Esophagus (tissue), 2 donors: ENCODE measurements at regions not wholly inside any gene's neighbourhood (a gene's known extent, or its start where the extent isn't known, plus 50 kb on each side); places are given as distances from the start of the nearest gene placed in this dataset.

Experiments
- H3K27ac ChIP-seq, 2 donors: one replicate each; pipeline ENCODE4 v1.5.1; 2013; ENCODE audit warnings: low read depth in 2 of 2, mild to moderate bottlenecking in 2 of 2, inconsistent platforms in 1 of 2, low read length in 1 of 2, moderate library complexity in 1 of 2
- H3K27me3 ChIP-seq, 2 donors: one replicate each; pipeline ENCODE4 v1.6.1; 2013; ENCODE audit warnings: low read length in 2 of 2, control low read depth in 1 of 2, mild to moderate bottlenecking in 1 of 2; ENCODE audit not compliant: insufficient read depth in 2 of 2, control insufficient read depth in 1 of 2
- H3K36me3 ChIP-seq, 2 donors: one replicate each; pipeline ENCODE4 v1.6.1; 2013; ENCODE audit warnings: low read length in 1 of 2; ENCODE audit not compliant: control insufficient read depth in 2 of 2, insufficient read depth in 2 of 2
- H3K4me1 ChIP-seq, 2 donors: one replicate each; pipeline ENCODE4 v1.6.1; 2013; ENCODE audit warnings: low read length in 1 of 2; ENCODE audit not compliant: control insufficient read depth in 2 of 2, insufficient read depth in 2 of 2
- H3K4me3 ChIP-seq, 2 donors: one replicate each; pipeline ENCODE4 v1.5.1; 2013; ENCODE audit warnings: low read length in 2 of 2, mild to moderate bottlenecking in 2 of 2, low read depth in 1 of 2, moderate library complexity in 1 of 2
- H3K9me3 ChIP-seq, 2 donors: one replicate each; pipeline ENCODE4 v1.6.1; 2013; ENCODE audit warnings: mild to moderate bottlenecking in 2 of 2, low read depth in 1 of 2, low read length in 1 of 2, moderate library complexity in 1 of 2; ENCODE audit not compliant: control insufficient read depth in 2 of 2, insufficient read depth in 1 of 2
- WGBS, 2 donors: extraction: QIAGEN DNeasy Blood & Tissue Kit; methylation state at CpG; one replicate each; pipeline ENCODE4 v1.1.7; 2013; 5-methylcytosine and 5-hydroxymethylcytosine counted together
- donor health status: healthy with polysubstance abuse.
- donor health status: Bipolar disorder and iron deficiency.

DNA sequence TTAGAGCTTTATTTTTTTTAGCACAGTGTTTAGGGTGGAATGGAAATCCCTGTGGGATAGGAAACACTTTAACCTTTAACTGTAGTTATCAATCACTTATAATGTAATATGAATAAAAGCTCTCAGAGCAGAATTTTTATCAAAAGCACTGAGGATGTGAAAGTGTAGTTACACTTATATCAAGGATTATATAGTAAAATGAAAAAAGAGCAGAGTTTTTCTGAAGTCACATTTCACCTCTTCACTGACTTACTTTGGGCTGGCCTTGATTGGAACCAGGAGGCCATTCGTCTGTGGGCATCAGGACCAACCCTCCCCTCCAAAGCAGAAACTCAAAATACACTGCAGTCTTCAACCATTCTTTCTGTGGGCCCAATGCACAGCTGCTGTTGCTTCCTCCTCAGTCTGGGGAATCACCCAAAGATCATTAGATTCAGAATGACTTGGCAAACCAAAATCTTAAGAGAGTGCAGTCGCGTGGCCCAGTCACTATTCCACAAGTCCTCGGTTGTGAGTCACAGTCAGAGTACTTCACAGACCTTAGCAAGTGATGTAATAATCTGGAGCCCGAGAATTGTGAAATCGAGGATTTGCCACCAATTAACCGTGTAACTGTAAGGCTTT is 132.6 kb upstream of the COL8A1 start:
- Histone ChIP-seq H3K36me3 (no peaks in the 10 kb centered on the region), H3K27ac (no peak overlapping the region), H3K9me3 (no peaks in the 10 kb centered on the region), H3K27me3 (no peaks in the 10 kb centered on the region), H3K4me3 (no peak overlapping the region), H3K4me1 (no peaks in the 10 kb centered on the region)
- WGBS, 2 donors, result 65 to 68% methylated on average over 7 of the region's 7 CpGs

DNA sequence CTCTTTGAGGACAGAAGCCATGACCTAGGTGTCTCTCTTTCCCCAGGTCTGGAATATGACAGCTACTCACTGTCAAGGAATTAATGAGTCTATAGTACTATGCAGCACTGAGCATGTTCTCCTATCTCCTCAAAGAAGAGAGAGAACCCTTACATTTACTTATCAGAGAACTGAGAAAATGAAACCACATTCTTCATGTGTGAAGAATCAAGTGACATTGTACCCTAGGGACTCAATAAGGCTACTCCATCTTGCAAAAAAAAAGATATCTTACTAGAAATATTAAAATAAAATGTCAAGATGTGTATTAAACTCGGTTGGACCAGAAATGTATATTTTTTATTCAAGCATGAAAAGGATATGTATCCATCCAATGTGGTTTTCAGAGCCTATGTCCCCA is 133.2 kb upstream of the COL8A1 start:
- no peak overlapping the region for H3K27ac ChIP-seq
- H3K4me3 ChIP-seq, result no peak overlapping the region
- 58 to 72% methylated on average over 1 of the region's 1 CpG for WGBS, 2 donors

DNA sequence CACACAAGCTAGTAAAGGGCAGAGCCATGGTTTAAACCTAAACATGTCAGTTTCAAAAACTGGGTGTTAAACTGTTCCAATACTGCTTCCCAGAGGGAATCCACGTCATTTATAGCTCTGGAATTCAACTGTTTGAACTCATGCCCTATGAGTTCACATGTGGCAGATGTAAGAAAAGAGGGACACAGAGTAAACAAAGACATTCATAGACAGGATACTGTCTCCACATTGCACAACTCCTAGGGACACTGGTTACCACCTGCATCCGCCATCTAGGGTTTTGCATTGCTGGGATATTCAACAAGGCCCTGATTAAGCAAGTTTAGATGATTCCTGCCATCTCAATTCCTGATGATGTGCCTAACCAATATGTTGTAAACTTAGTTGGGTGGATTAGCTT is 134.1 kb upstream of the COL8A1 start:
- Histone ChIP-seq H3K9me3 (no peaks in the 10 kb centered on the region), H3K36me3 (no peaks in the 10 kb centered on the region), H3K27ac (no peak overlapping the region), H3K4me1 (no peaks in the 10 kb centered on the region), H3K27me3 (no peaks in the 10 kb centered on the region), H3K4me3 (no peak overlapping the region)
- WGBS, 2 donors, result 74 to 77% methylated on average over 2 of the region's 2 CpGs

More for the DNA sequence above, 133.2 kb upstream of the COL8A1 start:
- H3K9me3 ChIP-seq, result no peaks in the 10 kb centered on the region
- H3K4me1 ChIP-seq, result no peaks in the 10 kb centered on the region
- H3K36me3 ChIP-seq, result no peaks in the 10 kb centered on the region
- no peaks in the 10 kb centered on the region for H3K27me3 ChIP-seq

DNA sequence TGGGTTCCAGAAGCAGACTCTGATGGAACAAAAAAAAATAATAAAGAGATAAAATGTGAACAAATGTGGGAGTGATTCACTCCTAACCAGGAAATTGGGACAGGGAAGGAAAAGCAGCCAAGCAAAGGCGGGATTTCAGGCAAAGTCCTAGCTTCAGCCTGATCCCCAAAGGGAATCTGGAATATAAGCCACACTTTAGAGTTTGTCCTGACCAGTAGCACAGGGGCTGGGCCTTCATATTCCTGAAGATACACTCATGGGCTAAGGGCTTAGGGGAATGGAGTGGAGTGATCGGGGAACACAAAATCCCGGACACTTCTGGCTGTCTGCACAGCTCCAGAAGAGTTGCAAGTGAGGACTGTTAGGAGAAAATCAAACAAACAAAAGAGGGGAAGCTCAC is 135.0 kb upstream of the COL8A1 start:
- no peaks in the 10 kb centered on the region for H3K36me3 ChIP-seq
- H3K4me1 ChIP-seq, result no peaks in the 10 kb centered on the region
- 68 to 78% methylated on average over 3 of the region's 3 CpGs for WGBS, 2 donors
- H3K9me3 ChIP-seq, result no peaks in the 10 kb centered on the region
- H3K27me3 ChIP-seq, result no peaks in the 10 kb centered on the region
- H3K27ac ChIP-seq, result no peak overlapping the region
- H3K4me3 ChIP-seq, result no peak overlapping the region

DNA sequence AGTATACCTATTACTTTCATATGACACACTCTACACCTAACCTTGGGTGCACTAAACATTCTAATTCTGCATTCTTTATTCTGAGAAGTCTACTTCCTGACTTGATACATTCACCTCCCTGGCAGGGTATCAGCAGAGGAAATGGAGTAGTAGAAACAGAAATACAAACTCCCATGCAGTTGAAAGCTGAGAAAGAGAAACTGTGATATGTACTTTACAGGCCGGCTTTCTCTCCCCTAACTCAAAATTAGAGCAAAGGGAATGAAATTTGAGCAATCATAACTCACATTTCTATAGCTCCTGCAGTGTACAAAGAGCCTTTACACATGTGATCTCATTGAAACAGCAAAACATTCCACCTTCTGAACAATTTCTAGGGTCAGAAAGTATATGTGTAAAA is 135.5 kb upstream of the COL8A1 start:
- 74 to 84% methylated on average over 1 of the region's 1 CpG for WGBS, 2 donors
- Histone ChIP-seq H3K27me3 (no peaks in the 10 kb centered on the region), H3K4me1 (no peaks in the 10 kb centered on the region), H3K4me3 (no peak overlapping the region), H3K27ac (no peak overlapping the region), H3K36me3 (no peaks in the 10 kb centered on the region), H3K9me3 (no peaks in the 10 kb centered on the region)

DNA sequence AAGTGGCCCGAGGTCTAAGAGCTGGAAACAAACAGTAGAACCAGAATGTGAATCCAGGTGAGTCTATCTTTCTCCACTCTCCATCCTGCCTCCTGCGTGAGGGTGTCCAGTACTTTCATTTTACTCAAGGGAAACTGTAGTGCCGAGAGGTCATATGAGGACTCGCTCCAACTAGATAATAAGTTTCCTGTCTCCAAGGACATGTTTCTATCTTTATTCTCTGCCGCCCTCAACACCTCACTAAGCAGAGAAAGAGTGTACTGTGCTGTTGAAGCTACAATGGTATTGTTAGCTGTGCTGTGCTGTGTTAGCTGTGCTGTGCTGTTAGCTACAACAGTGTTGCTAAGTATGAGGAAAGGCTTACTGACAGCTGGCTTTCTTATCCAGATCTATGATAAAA is 137.9 kb upstream of the COL8A1 start:
- Histone ChIP-seq H3K4me3 (no peak overlapping the region), H3K36me3 (no peaks in the 10 kb centered on the region), H3K27me3 (no peaks in the 10 kb centered on the region), H3K4me1 (no peaks in the 10 kb centered on the region), H3K9me3 (no peaks in the 10 kb centered on the region), H3K27ac (no peak overlapping the region)
- 68 to 78% methylated on average over 5 of the region's 5 CpGs for WGBS, 2 donors

DNA sequence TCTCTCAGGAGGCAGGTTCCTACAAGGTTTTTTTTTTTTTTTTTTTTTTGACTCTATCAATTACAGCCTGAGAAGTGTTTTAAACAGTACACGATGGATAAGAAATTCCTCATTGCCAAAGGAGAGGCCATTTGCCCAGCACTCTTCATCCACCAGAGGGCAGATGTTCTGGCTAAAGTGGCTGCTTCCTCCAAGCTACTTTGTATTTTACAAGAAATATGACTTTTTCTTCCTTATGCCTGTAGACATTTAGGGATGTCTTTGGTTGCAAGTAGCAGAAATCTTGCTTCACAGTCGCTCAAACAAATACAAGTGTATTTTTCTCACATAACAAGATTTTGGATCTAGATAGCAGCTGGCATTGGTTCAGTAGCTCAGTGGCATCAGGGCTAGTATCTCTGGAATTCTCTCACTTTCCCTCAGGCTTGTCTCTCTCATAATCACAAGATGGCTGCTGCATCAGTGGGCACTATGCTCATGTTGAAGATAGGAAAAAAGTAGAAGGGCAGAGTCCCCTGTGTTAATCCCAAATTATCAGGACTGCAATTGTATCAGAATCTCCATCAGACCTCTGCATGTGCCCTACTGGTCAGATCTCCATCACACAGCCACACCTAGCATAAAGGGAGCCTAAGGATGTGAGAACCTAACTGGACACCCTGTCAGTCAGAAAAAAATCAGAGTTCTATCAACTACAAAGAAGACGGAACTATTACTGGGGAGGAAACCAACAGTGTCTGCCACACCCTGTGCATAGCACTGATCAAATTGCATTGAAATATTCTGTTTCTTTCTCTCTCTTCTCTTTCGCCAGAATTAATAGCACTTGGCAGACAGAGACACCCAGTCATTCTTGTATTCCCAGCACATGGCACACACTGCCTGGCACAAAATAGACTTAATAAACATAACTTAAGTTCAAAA is 138.9 kb upstream of the COL8A1 start:
- no peaks in the 10 kb centered on the region for H3K4me1 ChIP-seq
- H3K9me3 ChIP-seq, result no peaks in the 10 kb centered on the region
- H3K27me3 ChIP-seq, result no peaks in the 10 kb centered on the region
- H3K4me3 ChIP-seq, result no peak overlapping the region
- H3K27ac ChIP-seq, result no peak overlapping the region
- H3K36me3 ChIP-seq, result no peaks in the 10 kb centered on the region
- 29 to 37% methylated on average over 4 of the region's 4 CpGs for WGBS, 2 donors

DNA sequence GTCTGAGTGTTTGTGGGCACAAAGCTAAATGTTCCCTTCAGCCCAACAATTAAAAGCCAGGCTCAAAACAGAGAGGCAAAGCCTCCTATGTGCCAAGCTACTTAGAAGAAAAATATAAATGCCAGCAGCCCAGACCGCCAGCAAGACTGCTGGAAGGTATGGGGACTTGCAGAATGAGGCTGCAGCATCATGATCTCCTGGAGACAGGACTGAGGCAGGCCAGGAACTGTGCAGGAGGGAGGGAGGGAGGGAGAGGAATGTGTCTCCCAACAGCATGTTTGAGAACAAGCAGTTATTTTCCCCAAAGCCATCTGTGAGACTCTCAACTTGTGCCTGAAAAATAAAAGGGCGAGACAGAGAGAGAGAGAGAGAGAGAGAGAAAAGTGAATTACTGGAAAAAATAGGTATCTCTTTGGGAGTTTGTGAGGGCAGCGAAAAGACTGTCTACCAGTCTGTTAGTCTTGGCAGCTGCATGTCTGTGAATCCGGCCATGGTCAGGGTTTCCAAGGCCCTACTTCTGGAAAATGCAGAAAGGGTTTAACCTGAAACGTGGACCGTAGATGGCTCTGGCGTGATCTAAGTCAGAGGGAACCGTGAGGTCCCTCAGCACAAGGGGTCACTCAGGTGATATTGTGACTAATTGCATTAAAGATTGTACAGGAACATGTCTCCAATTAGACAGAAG is 139.7 kb upstream of the COL8A1 start:
- Histone ChIP-seq H3K4me1 (no peaks in the 10 kb centered on the region), H3K4me3 (no peak overlapping the region), H3K27ac (no peak overlapping the region), H3K27me3 (no peaks in the 10 kb centered on the region), H3K9me3 (no peaks in the 10 kb centered on the region), H3K36me3 (no peaks in the 10 kb centered on the region)
- WGBS, 2 donors, result 70 to 72% methylated on average over 8 of the region's 8 CpGs

DNA sequence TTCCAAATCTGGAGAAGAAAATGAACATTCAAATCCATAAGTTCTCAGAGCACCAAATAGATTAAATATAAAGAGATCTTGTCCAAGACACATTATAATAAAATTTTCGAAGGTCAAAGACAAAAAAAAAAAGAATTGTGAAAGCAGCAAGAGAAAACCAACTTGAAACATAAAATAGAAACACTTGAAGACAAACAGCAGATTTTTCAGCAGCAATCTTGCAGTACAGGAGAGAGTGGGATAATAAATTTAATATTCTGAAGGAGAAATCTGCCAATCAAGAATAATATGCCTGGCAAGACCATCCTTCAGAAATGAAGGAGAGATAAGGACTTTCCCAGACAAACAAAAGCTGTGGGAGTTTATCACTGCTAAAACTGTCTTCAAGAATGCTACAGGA is 150.5 kb upstream of the COL8A1 start:
- Histone ChIP-seq H3K36me3 (no peaks in the 10 kb centered on the region), H3K9me3 (no peaks in the 10 kb centered on the region), H3K4me1 (no peaks in the 10 kb centered on the region), H3K27me3 (no peaks in the 10 kb centered on the region), H3K27ac (no peak overlapping the region), H3K4me3 (no peak overlapping the region)
- 44 to 61% methylated on average over 1 of the region's 1 CpG for WGBS, 2 donors
